ENCODE measurements at regions not wholly inside any gene's neighbourhood (a gene's known extent, or its start where the extent isn't known, plus 50 kb on each side); places are given as distances from the start of the nearest gene placed in this dataset.

DNA sequence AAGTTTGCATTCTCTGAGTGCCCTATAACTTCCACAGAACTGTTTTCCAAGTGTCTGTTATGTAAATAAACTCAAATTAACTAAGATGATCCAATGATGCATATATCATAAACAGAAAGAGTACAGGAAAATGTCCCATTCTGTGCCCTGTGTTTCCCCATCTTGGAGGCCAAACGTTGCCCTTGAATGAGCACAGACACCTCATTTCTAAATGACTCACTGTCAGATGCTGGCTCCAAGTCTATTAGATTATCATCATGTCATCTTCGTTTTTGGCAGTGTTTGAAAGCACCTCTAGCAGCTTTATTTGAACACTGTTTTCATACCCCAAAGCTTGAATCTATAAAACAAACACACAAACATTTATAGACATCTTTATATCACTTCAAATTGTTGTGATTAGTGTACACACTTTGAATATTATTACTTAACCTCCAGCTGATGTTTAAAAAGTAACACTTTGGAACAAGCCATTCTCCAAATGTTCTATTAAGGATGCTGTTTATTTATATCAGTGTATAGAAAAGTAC is 424.2 kb downstream of the NOVA1 start:
- 0% methylated on average over 1 of the region's 2 CpGs; no CpG with 5 or more reads in 1 of the 2 experiments for WGBS, 2 experiments (ENCODE audit: extremely low coverage in 2 of 2, insufficient read length in 1 of 2)
- no peak overlapping the region for H3K14ac ChIP-seq (replicated peaks; ENCODE audit: low read depth, low read length)
- no peak for ATAC-seq (ENCODE audit: low read depth)

More for the DNA sequence above, 424.2 kb downstream of the NOVA1 start:
- H3K36me3 ChIP-seq (ENCODE audit: control insufficient read depth, insufficient read depth, low read length): no peaks in the 10 kb centered on the region
- POLR2A ChIA-PET (ENCODE audit: unreplicated experiment): no interaction called here
- H3K4me2 ChIP-seq (ENCODE audit: low read depth, low read length): no peak overlapping the region
- H2BK15ac ChIP-seq (ENCODE audit: low read depth, low read length): no peak overlapping the region
- no peaks in the 10 kb centered on the region for H3K4me1 ChIP-seq (ENCODE audit: control insufficient read depth, insufficient read depth, low read length)
- in situ Hi-C loops (cut with MboI; ENCODE audit: low sequenced_read_pairs) (no loop called here), dilution Hi-C loops (cut with HindIII; ENCODE audit: low sequenced_read_pairs, unreplicated experiment) (no loop called here), intact Hi-C loops (cut with micrococcal nuclease) (no loop called here)
- H4K5ac ChIP-seq (ENCODE audit: low read depth, low read length): no peak overlapping the region
- no peak overlapping the region for H4K91ac ChIP-seq (ENCODE audit: insufficient read depth, low read depth, low read length)
- no peak overlapping the region for H3K4ac ChIP-seq (ENCODE audit: low read depth, low read length)
- 0 out of 2 replicates have a peak, but pooled peaks cover 2% of the 10 kb centered on the region for H3K9me3 ChIP-seq (ENCODE audit: control insufficient read depth, insufficient read depth, low read length)
- TF ChIP-seq RAD21 (IDR thresholded peaks at IDR 0.05; ENCODE audit: low read length) (no peak), MXI1 (IDR thresholded peaks at IDR 0.05; ENCODE audit: borderline replicate concordance, low read depth, low read length) (no peak), RFX5 (IDR thresholded peaks at IDR 0.05; ENCODE audit: low read depth, low read length) (no peak), USF2 (IDR thresholded peaks at IDR 0.05; ENCODE audit: low read depth, low read length) (no peak), MAFK (IDR thresholded peaks at IDR 0.05; ENCODE audit: low read depth, low read length) (no peak), CEBPB (IDR thresholded peaks at IDR 0.05; ENCODE audit: low read depth, low read length) (no peak), POLR2A (IDR thresholded peaks at IDR 0.05; ENCODE audit: low read depth, low read length) (no peak), RCOR1 (IDR thresholded peaks at IDR 0.05; ENCODE audit: insufficient replicate concordance, low read length) (no peak)
- BruUV-seq (replicated peaks): no TSS peak
- no peaks in the 10 kb centered on the region for H3K27me3 ChIP-seq (ENCODE audit: control insufficient read depth, insufficient read depth, low read length)
- no peak overlapping the region for H2AFZ ChIP-seq (replicated peaks; ENCODE audit: low read length, poor library complexity)
- H4K8ac ChIP-seq (ENCODE audit: low read depth in 2 of 2, low read length in 2 of 2): no peak overlapping the region
- H3K79me1 ChIP-seq (ENCODE audit: low read depth in 1 of 2, low read length in 2 of 2): no peaks in the 10 kb centered on the region
- H2AK9ac ChIP-seq (replicated peaks; ENCODE audit: low read depth, low read length, poor library complexity): no peak overlapping the region
- H3K18ac ChIP-seq (ENCODE audit: low read depth, low read length): no peak overlapping the region
- H3K4me3 ChIP-seq (ENCODE audit: insufficient read depth, low read depth, low read length): no peak overlapping the region
- H3K9me1 ChIP-seq (ENCODE audit: insufficient read depth, low read length): no peaks in the 10 kb centered on the region
- no peak overlapping the region for H3K23ac ChIP-seq (ENCODE audit: low read depth, low read length)
- no peak overlapping the region for H2AK5ac ChIP-seq (ENCODE audit: low read depth, low read length)
- no peak for DNase-seq
- H2BK20ac ChIP-seq (ENCODE audit: low read depth, low read length): no peak overlapping the region
- no peak overlapping the region for H2BK120ac ChIP-seq (ENCODE audit: low read depth, low read length)
- no peak overlapping the region for H3K9ac ChIP-seq (ENCODE audit: low read depth, low read length)
- CTCF ChIA-PET: interaction anchor here (1.4 kb wide), 1 partner anchor 10 kb away, joined by 3 read pairs; no protein-coding TSS in a partner anchor
- H2BK5ac ChIP-seq (ENCODE audit: low read depth, low read length, poor library complexity, severe bottlenecking): no peak overlapping the region
- no peak overlapping the region for H3K56ac ChIP-seq (ENCODE audit: extremely low read depth, insufficient read depth, low read length)
- no peak overlapping the region for H3K27ac ChIP-seq (ENCODE audit: insufficient read depth, low read length)
- no peaks in the 10 kb centered on the region for H4K20me1 ChIP-seq (ENCODE audit: insufficient read depth, low read length)
